ENCODE measurements at regions not wholly inside any gene's neighbourhood (a gene's known extent, or its start where the extent isn't known, plus 50 kb on each side); places are given as distances from the start of the nearest gene placed in this dataset.

- TF ChIP-seq CTCF (IDR thresholded peaks at IDR 0.05; ENCODE audit: low read depth, low read length, missing input control), result no peak
- TF ChIP-seq EGR1 (IDR thresholded peaks at IDR 0.05; ENCODE audit: low read depth in 2 of 2), result no peak
- TF ChIP-seq REST (IDR thresholded peaks at IDR 0.05), result no peak
- no peak for TF ChIP-seq TAF1 (conservative IDR thresholded peaks at IDR 0.05)
- TF ChIP-seq GABPA (IDR thresholded peaks at IDR 0.05 in 1 of 2, conservative IDR thresholded peaks at IDR 0.05 in 1 of 2), result no peak
- TF ChIP-seq RXRA (IDR thresholded peaks at IDR 0.05), result no peak
- TF ChIP-seq JUND (IDR thresholded peaks at IDR 0.05), result no peak
- no peak for TF ChIP-seq RAD21 (IDR thresholded peaks at IDR 0.05)
- TF ChIP-seq HNF4G (IDR thresholded peaks at IDR 0.05), result no peak
- TF ChIP-seq ATF3 (IDR thresholded peaks at IDR 0.05), result no peak
- no peak for TF ChIP-seq MAX (IDR thresholded peaks at IDR 0.05)
- TF ChIP-seq SP1 (IDR thresholded peaks at IDR 0.05), result no peak
- TF ChIP-seq FOXA1 (IDR thresholded peaks at IDR 0.05), result no peak
Measured at GRCh38 chr15:62850791-62851291, 191.7 kb upstream of the TPM1 start.

Data from liver (tissue), 3 donors.